ENCODE measurements at regions not wholly inside any gene's neighbourhood (a gene's known extent, or its start where the extent isn't known, plus 50 kb on each side); places are given as distances from the start of the nearest gene placed in this dataset.

- TF ChIP-seq CTCF (IDR thresholded peaks at IDR 0.05; ENCODE audit: insufficient read depth, low read depth, low read length): no peak
- TF ChIP-seq EZH2 (IDR thresholded peaks at IDR 0.05; ENCODE audit: insufficient read depth, low read length): no peak
These were observed 179.8 kb downstream of the SPCS3 start for GRCh38 chr4:176499518-176499917.

Measured in astrocyte (in vitro differentiated cells and primary cell).